Spleen (tissue), 11 donors: ENCODE measurements at regions not wholly inside any gene's neighbourhood (a gene's known extent, or its start where the extent isn't known, plus 50 kb on each side); places are given as distances from the start of the nearest gene placed in this dataset.

ENCODE experiments used
- DNase-seq: peaks from one replicate; pipeline ENCODE4 v3.0.0-alpha.2; 2020
- H3K27ac ChIP-seq, 8 donors: fragments of 200-600 bp; sonication (generic) in 7 of 8; 1 replicate in 4 of 8; 2 replicates in 4 of 8; pipeline versions ENCODE4 v1.5.0 to v1.8.0; 2016 to 2021; ENCODE audit warnings: inconsistent platforms in 4 of 8, mild to moderate bottlenecking in 4 of 8, moderate library complexity in 1 of 8
- H3K27me3 ChIP-seq, 7 donors: fragments of 200-600 bp; sonication (generic) in 6 of 7; replicated peaks in 1 of 7; 1 replicate in 4 of 7; 2 replicates in 3 of 7; pipeline versions ENCODE4 v1.5.0 to v1.8.0; 2016 to 2021; ENCODE audit warnings: inconsistent platforms in 3 of 7, mild to moderate bottlenecking in 1 of 7
- H3K36me3 ChIP-seq, 6 donors: fragments of 200-600 bp; sonication (generic) in 5 of 6; 1 replicate in 4 of 6; 2 replicates in 2 of 6; pipeline versions ENCODE4 v1.5.0 to v1.8.0; 2016 to 2021; ENCODE audit warnings: inconsistent platforms in 2 of 6
- H3K4me1 ChIP-seq, 6 donors: fragments of 200-600 bp; sonication (generic) in 5 of 6; 1 replicate in 3 of 6; 2 replicates in 3 of 6; pipeline versions ENCODE4 v1.5.0 to v1.8.0; 2016 to 2021; ENCODE audit warnings: inconsistent platforms in 3 of 6
- H3K4me3 ChIP-seq, 8 donors: fragments of 200-600 bp; sonication (generic) in 7 of 8; 1 replicate in 4 of 8; 2 replicates in 4 of 8; pipeline versions ENCODE4 v1.5.0 to v1.8.0; 2016 to 2021; ENCODE audit warnings: inconsistent platforms in 4 of 8, mild to moderate bottlenecking in 4 of 8, moderate library complexity in 2 of 8
- H3K9me3 ChIP-seq, 8 donors: fragments of 200-600 bp; sonication (generic) in 7 of 8; 1 replicate in 4 of 8; 2 replicates in 4 of 8; pipeline versions ENCODE4 v1.5.0 to v1.8.0; 2016 to 2021; ENCODE audit warnings: inconsistent platforms in 4 of 8
- POLR2A ChIP-seq, 3 donors: fragments of 450-650 bp; IDR thresholded peaks; one replicate each; pipeline ENCODE4 v1.5.1; 2017; ENCODE audit warnings: antibody characterized with exemption in 3 of 3, mild to moderate bottlenecking in 1 of 3
- POLR2AphosphoS5 ChIP-seq, 3 donors: sonication (generic); formaldehyde crosslinking; IDR thresholded peaks; one replicate each; pipeline ENCODE4 v1.5.1; 2017; ENCODE audit warnings: antibody characterized with exemption in 3 of 3
- WGBS, 5 donors: extraction: QIAGEN DNeasy Blood & Tissue Kit in 3 of 5; methylation state at CpG; one replicate each; pipeline versions ENCODE4 v1.1.5 to v1.1.7; 2013 to 2018; 5-methylcytosine and 5-hydroxymethylcytosine counted together
- intact Hi-C: fragments of 100-400 bp; cut with DNase I; formaldehyde crosslinking; loops from one replicate; pipeline ENCODE4 v1.15.0; 2023; ENCODE audit warnings: low total_unique reads
- TF ChIP-seq, protein P1 (sequence below), 11 experiments: fragments of 200-600 bp in 7 of 11; fragments of 450-650 bp in 4 of 11; sonication (generic) in 4 of 11; IDR thresholded peaks in 8 of 11; conservative IDR thresholded peaks in 3 of 11; 1 replicate in 7 of 11; 2 replicates in 4 of 11; pipeline versions ENCODE4 v1.4.0 to v1.8.0; 2016 to 2021; ENCODE audit warnings: antibody characterized with exemption in 11 of 11, inconsistent platforms in 4 of 11, mild to moderate bottlenecking in 1 of 11
- donor health status: healthy with polysubstance abuse.
- donor health status: DM: no; HTN: no; CAD: no; lungs with moderate emphysema.
- donor health status: DM: no; HTN: no; CAD: no.
- donor health status: Bipolar disorder and iron deficiency.
- donor health status: healthy.
- donor health status: DM: no; HTN: no; CAD: no.
- donor health status: DM: yes; HTN: yes; CAD: no.

GRCh38 chr3:176183181-176183580 lies 1014.1 kb downstream of the TBL1XR1 start:
- Histone ChIP-seq H3K4me3 (no peak overlapping the region), H3K27me3 (no peaks in the 10 kb centered on the region), H3K9me3 (peaks cover 0 to 5% (median 0%) of the 10 kb centered on the region in 8 donors), H3K36me3 (no peaks in the 10 kb centered on the region), H3K4me1 (no peaks in the 10 kb centered on the region), H3K27ac (no peak overlapping the region)
- intact Hi-C loops, result no loop called here
- TF ChIP-seq, protein P1, sequence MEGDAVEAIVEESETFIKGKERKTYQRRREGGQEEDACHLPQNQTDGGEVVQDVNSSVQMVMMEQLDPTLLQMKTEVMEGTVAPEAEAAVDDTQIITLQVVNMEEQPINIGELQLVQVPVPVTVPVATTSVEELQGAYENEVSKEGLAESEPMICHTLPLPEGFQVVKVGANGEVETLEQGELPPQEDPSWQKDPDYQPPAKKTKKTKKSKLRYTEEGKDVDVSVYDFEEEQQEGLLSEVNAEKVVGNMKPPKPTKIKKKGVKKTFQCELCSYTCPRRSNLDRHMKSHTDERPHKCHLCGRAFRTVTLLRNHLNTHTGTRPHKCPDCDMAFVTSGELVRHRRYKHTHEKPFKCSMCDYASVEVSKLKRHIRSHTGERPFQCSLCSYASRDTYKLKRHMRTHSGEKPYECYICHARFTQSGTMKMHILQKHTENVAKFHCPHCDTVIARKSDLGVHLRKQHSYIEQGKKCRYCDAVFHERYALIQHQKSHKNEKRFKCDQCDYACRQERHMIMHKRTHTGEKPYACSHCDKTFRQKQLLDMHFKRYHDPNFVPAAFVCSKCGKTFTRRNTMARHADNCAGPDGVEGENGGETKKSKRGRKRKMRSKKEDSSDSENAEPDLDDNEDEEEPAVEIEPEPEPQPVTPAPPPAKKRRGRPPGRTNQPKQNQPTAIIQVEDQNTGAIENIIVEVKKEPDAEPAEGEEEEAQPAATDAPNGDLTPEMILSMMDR (IDR thresholded peaks at IDR 0.05 in 8 of 11, conservative IDR thresholded peaks at IDR 0.05 in 3 of 11), result no peak
- TF ChIP-seq POLR2A (IDR thresholded peaks at IDR 0.05) (no peak), POLR2AphosphoS5 (IDR thresholded peaks at IDR 0.05) (no peak)
- no peak for DNase-seq
- WGBS, 5 donors, result 0 to 63% (median 3%) methylated on average over 1 of the region's 1 CpG

- DNase-seq, result no peak
- Histone ChIP-seq H3K27me3 (no peaks in the 10 kb centered on the region), H3K4me1 (no peaks in the 10 kb centered on the region), H3K36me3 (no peaks in the 10 kb centered on the region), H3K27ac (no peak overlapping the region), H3K4me3 (no peak overlapping the region), H3K9me3 (no peaks in the 10 kb centered on the region)
- intact Hi-C loops, result no loop called here
- no peak for TF ChIP-seq POLR2AphosphoS5 (IDR thresholded peaks at IDR 0.05)
- no peak for TF ChIP-seq POLR2A (IDR thresholded peaks at IDR 0.05)
- TF ChIP-seq, protein P1 (IDR thresholded peaks at IDR 0.05 in 8 of 11, conservative IDR thresholded peaks at IDR 0.05 in 3 of 11), result no peak
- 90 to 96% (median 93%) methylated on average over 6 of the region's 6 CpGs for WGBS, 5 donors
Observed at GRCh38 chr3:176174060-176174459, 1023.2 kb downstream of the TBL1XR1 start.

- H3K4me3 ChIP-seq, result no peak overlapping the region
- no peaks in the 10 kb centered on the region for H3K36me3 ChIP-seq
- intact Hi-C loops, result no loop called here
- H3K9me3 ChIP-seq, result peaks cover 0 to 6% (median 0%) of the 10 kb centered on the region in 8 donors
- WGBS, 5 donors, result 88 to 94% (median 90%) methylated on average over 1 of the region's 1 CpG
- H3K27me3 ChIP-seq, result no peaks in the 10 kb centered on the region
- H3K4me1 ChIP-seq, result no peaks in the 10 kb centered on the region
- no peak for DNase-seq
- TF ChIP-seq POLR2A (IDR thresholded peaks at IDR 0.05) (no peak), POLR2AphosphoS5 (IDR thresholded peaks at IDR 0.05) (no peak)
- TF ChIP-seq, protein P1 (IDR thresholded peaks at IDR 0.05 in 8 of 11, conservative IDR thresholded peaks at IDR 0.05 in 3 of 11), result no peak
- H3K27ac ChIP-seq, result no peak overlapping the region
Observed at GRCh38 chr3:176172492-176172891, 1024.8 kb downstream of the TBL1XR1 start.

GRCh38 chr3:176167272-176167671 lies 1030.0 kb downstream of the TBL1XR1 start:
- peaks cover 0 to 28% (median 2%) of the 10 kb centered on the region in 8 donors for H3K9me3 ChIP-seq
- intact Hi-C loops, result no loop called here
- TF ChIP-seq POLR2A (IDR thresholded peaks at IDR 0.05), result no peak
- TF ChIP-seq, protein P1 (IDR thresholded peaks at IDR 0.05 in 8 of 11, conservative IDR thresholded peaks at IDR 0.05 in 3 of 11), result no peak
- TF ChIP-seq POLR2AphosphoS5 (IDR thresholded peaks at IDR 0.05), result no peak
- no peaks in the 10 kb centered on the region for H3K36me3 ChIP-seq
- DNase-seq, result no peak
- WGBS, 5 donors, result 57 to 68% (median 59%) methylated on average over 2 of the region's 2 CpGs
- no peak overlapping the region for H3K4me3 ChIP-seq
- H3K4me1 ChIP-seq, result no peaks in the 10 kb centered on the region
- no peak overlapping the region for H3K27ac ChIP-seq
- H3K27me3 ChIP-seq, result no peaks in the 10 kb centered on the region
